Gastroesophageal sphincter (tissue), 4 donors: ENCODE measurements at regions not wholly inside any gene's neighbourhood (a gene's known extent, or its start where the extent isn't known, plus 50 kb on each side); places are given as distances from the start of the nearest gene placed in this dataset.

ENCODE experiments used
- ATAC-seq: fragments of 150-250 bp; one replicate; pipeline ENCODE4 v1.9.1; 2016; ENCODE audit warnings: mild to moderate bottlenecking, moderate library complexity
- H3K27ac ChIP-seq, 4 donors: fragments of 200-600 bp; sonication (generic) in 3 of 4; 1 replicate in 3 of 4; 2 replicates in 1 of 4; pipeline ENCODE4 v1.5.1; 2016 to 2019
- H3K27me3 ChIP-seq: fragments of 200-600 bp; sonication (generic); one replicate; pipeline ENCODE4 v1.5.1; 2019
- H3K36me3 ChIP-seq, 2 donors: fragments of 200-600 bp; sonication (generic); one replicate each; pipeline ENCODE4 v1.5.1; 2019; ENCODE audit warnings: control low read depth in 1 of 2
- H3K4me1 ChIP-seq, 3 donors: fragments of 200-600 bp; sonication (generic); 1 replicate in 2 of 3; 2 replicates in 1 of 3; pipeline ENCODE4 v1.5.1; 2016 to 2019; ENCODE audit warnings: control low read depth in 2 of 3
- H3K4me3 ChIP-seq, 2 donors: fragments of 200-600 bp; sonication (generic); one replicate each; pipeline ENCODE4 v1.5.1; 2019; ENCODE audit warnings: mild to moderate bottlenecking in 1 of 2, moderate library complexity in 1 of 2
- H3K9me3 ChIP-seq, 3 donors: fragments of 200-600 bp; sonication (generic); one replicate each; pipeline ENCODE4 v1.5.1; 2017 to 2019; ENCODE audit warnings: control low read depth in 2 of 3
- CTCF ChIP-seq, 4 experiments: fragments of 200-600 bp in 2 of 4; fragments of 450-650 bp in 2 of 4; sonication (generic) in 1 of 4; IDR thresholded peaks; one replicate each; pipeline ENCODE4 v1.5.1; 2017 to 2019; ENCODE audit warnings: antibody characterized with exemption in 4 of 4, mild to moderate bottlenecking in 2 of 4, moderate library complexity in 2 of 4
- EP300 ChIP-seq: sonication (generic); formaldehyde crosslinking; IDR thresholded peaks from one replicate; pipeline ENCODE4 v1.6.1; 2017; ENCODE audit warnings: antibody characterized with exemption, mild to moderate bottlenecking
- POLR2A ChIP-seq, 2 donors: fragments of 450-650 bp; IDR thresholded peaks; one replicate each; pipeline ENCODE4 v1.6.1; 2017; ENCODE audit warnings: antibody characterized with exemption in 2 of 2, mild to moderate bottlenecking in 2 of 2, moderate library complexity in 1 of 2
- POLR2AphosphoS5 ChIP-seq: sonication (generic); formaldehyde crosslinking; IDR thresholded peaks from one replicate; pipeline ENCODE4 v1.6.1; 2017; ENCODE audit warnings: antibody characterized with exemption
- WGBS, 2 donors: methylation state at CpG; one replicate each; pipeline ENCODE4 v1.1.5; 2018; ENCODE audit warnings: low coverage in 1 of 2; 5-methylcytosine and 5-hydroxymethylcytosine counted together

GRCh38 chr5:166947045-166947444 lies 1344.4 kb upstream of the WWC1 start:
- no peaks in the 10 kb centered on the region for H3K27me3 ChIP-seq
- no peak overlapping the region for H3K4me3 ChIP-seq
- 83 to 93% methylated on average over 6 to 14 of the region's 14 CpGs for WGBS, 2 donors
- no peaks in the 10 kb centered on the region for H3K36me3 ChIP-seq
- no peak for ATAC-seq
- H3K4me1 ChIP-seq = no peaks in the 10 kb centered on the region
- peaks cover 0 to 15% (median 0%) of the 10 kb centered on the region in 3 donors for H3K9me3 ChIP-seq
- no peak overlapping the region for H3K27ac ChIP-seq
- no peak for TF ChIP-seq POLR2A (IDR thresholded peaks at IDR 0.05)
- TF ChIP-seq CTCF (IDR thresholded peaks at IDR 0.05) = no peak
- TF ChIP-seq EP300 = no peak
- no peak for TF ChIP-seq POLR2AphosphoS5

- 90 to 91% methylated on average over 3 of the region's 3 CpGs for WGBS, 2 donors
- Histone ChIP-seq H3K27ac (no peak overlapping the region), H3K36me3 (no peaks in the 10 kb centered on the region), H3K4me3 (no peak overlapping the region), H3K27me3 (no peaks in the 10 kb centered on the region), H3K4me1 (no peaks in the 10 kb centered on the region), H3K9me3 (peaks cover 0 to 1% (median 0%) of the 10 kb centered on the region in 3 donors)
- no peak for TF ChIP-seq POLR2A (IDR thresholded peaks at IDR 0.05)
- TF ChIP-seq CTCF (IDR thresholded peaks at IDR 0.05) = no peak
- no peak for ATAC-seq
These were observed 1342.8 kb upstream of the WWC1 start for GRCh38 chr5:166948679-166949078.

GRCh38 chr5:166952048-166952447 lies 1339.4 kb upstream of the WWC1 start:
- WGBS, 2 donors = 52 to 78% methylated on average over 2 to 4 of the region's 4 CpGs
- TF ChIP-seq POLR2AphosphoS5 (no peak), EP300 (no peak), CTCF (IDR thresholded peaks at IDR 0.05) (no peak), POLR2A (IDR thresholded peaks at IDR 0.05) (no peak)
- Histone ChIP-seq H3K27me3 (no peaks in the 10 kb centered on the region), H3K9me3 (no peaks in the 10 kb centered on the region), H3K4me3 (no peak overlapping the region), H3K27ac (no peak overlapping the region), H3K4me1 (no peaks in the 10 kb centered on the region), H3K36me3 (no peaks in the 10 kb centered on the region)
- ATAC-seq = no peak

- Histone ChIP-seq H3K27me3 (no peaks in the 10 kb centered on the region), H3K4me3 (no peak overlapping the region), H3K9me3 (no peaks in the 10 kb centered on the region), H3K4me1 (no peaks in the 10 kb centered on the region), H3K36me3 (no peaks in the 10 kb centered on the region), H3K27ac (no peak overlapping the region)
- 69 to 88% methylated on average over 3 of the region's 3 CpGs for WGBS, 2 donors
- TF ChIP-seq CTCF (IDR thresholded peaks at IDR 0.05) = no peak
- TF ChIP-seq POLR2A (IDR thresholded peaks at IDR 0.05) = no peak
- TF ChIP-seq EP300 = no peak
- no peak for TF ChIP-seq POLR2AphosphoS5
- no peak for ATAC-seq
These were observed 1333.7 kb upstream of the WWC1 start for GRCh38 chr5:166957782-166958181.

- no peak overlapping the region for H3K27ac ChIP-seq
- no peak for TF ChIP-seq POLR2AphosphoS5
- TF ChIP-seq EP300 = no peak
- no peak for TF ChIP-seq CTCF (IDR thresholded peaks at IDR 0.05)
- no peak for TF ChIP-seq POLR2A (IDR thresholded peaks at IDR 0.05)
- 44 to 46% methylated on average over 1 of the region's 1 CpG for WGBS, 2 donors
- H3K9me3 ChIP-seq = no peaks in the 10 kb centered on the region
- H3K4me3 ChIP-seq = no peak overlapping the region
- no peaks in the 10 kb centered on the region for H3K27me3 ChIP-seq
- ATAC-seq = no peak
- no peaks in the 10 kb centered on the region for H3K4me1 ChIP-seq
- no peaks in the 10 kb centered on the region for H3K36me3 ChIP-seq
These were observed 1331.7 kb upstream of the WWC1 start for GRCh38 chr5:166959766-166960165.
